Fibroblast of the aortic adventitia (primary cell): ENCODE measurements at regions not wholly inside any gene's neighbourhood (a gene's known extent, or its start where the extent isn't known, plus 50 kb on each side); places are given as distances from the start of the nearest gene placed in this dataset.

Experiments used
- DNase-seq: peaks from one replicate; pipeline ENCODE4 v3.0.0-alpha.2; 2010; ENCODE audit warnings: low read depth
- H3K4me3 ChIP-seq: 2 replicates; pipeline ENCODE4 v1.5.1; 2011; ENCODE audit warnings: low read depth, mild to moderate bottlenecking, control low read depth, low read length, moderate library complexity
- TF ChIP-seq, protein P1 (sequence below): IDR thresholded peaks from 2 replicates; pipeline ENCODE4 v1.5.1; 2011; ENCODE audit warnings: mild to moderate bottlenecking, low read length, control low read depth, inconsistent platforms; ENCODE audit not compliant: insufficient read depth

GRCh38 chr13:48801255-48801654 is 147.5 kb downstream of the CYSLTR2 start:
- H3K4me3 ChIP-seq, result no peak overlapping the region
- DNase-seq, result peak; percentile 45
- TF ChIP-seq, protein P1, sequence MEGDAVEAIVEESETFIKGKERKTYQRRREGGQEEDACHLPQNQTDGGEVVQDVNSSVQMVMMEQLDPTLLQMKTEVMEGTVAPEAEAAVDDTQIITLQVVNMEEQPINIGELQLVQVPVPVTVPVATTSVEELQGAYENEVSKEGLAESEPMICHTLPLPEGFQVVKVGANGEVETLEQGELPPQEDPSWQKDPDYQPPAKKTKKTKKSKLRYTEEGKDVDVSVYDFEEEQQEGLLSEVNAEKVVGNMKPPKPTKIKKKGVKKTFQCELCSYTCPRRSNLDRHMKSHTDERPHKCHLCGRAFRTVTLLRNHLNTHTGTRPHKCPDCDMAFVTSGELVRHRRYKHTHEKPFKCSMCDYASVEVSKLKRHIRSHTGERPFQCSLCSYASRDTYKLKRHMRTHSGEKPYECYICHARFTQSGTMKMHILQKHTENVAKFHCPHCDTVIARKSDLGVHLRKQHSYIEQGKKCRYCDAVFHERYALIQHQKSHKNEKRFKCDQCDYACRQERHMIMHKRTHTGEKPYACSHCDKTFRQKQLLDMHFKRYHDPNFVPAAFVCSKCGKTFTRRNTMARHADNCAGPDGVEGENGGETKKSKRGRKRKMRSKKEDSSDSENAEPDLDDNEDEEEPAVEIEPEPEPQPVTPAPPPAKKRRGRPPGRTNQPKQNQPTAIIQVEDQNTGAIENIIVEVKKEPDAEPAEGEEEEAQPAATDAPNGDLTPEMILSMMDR, result no peak

- TF ChIP-seq, protein P1, result no peak
- no peak for DNase-seq
- no peak overlapping the region for H3K4me3 ChIP-seq
Measured at GRCh38 chr13:48804821-48805601, 151.3 kb downstream of the CYSLTR2 start.

DNA sequence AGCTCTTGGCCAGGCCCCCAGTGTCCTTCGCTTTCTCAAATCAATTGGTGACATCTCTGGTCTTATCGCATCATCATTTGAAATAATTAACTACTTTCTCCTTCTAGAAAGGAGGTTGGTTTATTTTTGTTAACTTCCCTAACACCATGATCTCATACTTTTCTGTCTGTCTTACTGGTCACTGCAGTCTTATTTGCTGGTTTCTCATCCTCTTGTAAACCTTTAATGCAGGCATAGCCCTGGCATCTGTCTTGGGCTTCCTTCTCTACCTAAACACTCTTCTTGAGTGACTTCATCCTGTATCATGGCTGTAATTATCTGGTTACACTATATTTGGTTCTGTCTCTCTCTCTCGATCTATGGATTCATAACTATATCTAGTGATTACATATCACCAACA is 152.8 kb downstream of the CYSLTR2 start:
- no peak overlapping the region for H3K4me3 ChIP-seq
- DNase-seq, result no peak
- TF ChIP-seq, protein P1, result no peak

DNA sequence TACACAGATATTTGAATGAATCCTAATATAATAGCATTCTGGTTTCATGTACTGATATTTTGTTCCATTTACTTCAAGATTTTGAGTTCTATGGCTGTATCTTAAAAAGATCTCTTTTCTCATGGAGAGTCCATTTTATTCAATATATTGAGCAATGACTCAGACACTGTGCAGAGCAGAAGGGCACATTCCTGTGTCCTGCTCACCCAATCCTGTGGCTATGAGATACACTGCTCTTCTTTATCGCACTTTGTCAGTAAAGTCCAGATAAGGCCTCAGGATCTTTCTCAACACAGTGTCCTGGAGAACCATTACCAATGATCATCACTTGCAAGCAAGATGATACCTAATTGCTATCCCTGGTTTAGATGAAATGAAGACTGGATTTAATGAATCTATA is 155.0 kb downstream of the CYSLTR2 start:
- DNase-seq, result peak; percentile 26
- no peak overlapping the region for H3K4me3 ChIP-seq
- TF ChIP-seq, protein P1, result no peak

- H3K4me3 ChIP-seq, result no peak overlapping the region
- no peak for DNase-seq
- TF ChIP-seq, protein P1, result no peak
Measured at GRCh38 chr13:48810013-48810412, 156.3 kb downstream of the CYSLTR2 start.

DNA sequence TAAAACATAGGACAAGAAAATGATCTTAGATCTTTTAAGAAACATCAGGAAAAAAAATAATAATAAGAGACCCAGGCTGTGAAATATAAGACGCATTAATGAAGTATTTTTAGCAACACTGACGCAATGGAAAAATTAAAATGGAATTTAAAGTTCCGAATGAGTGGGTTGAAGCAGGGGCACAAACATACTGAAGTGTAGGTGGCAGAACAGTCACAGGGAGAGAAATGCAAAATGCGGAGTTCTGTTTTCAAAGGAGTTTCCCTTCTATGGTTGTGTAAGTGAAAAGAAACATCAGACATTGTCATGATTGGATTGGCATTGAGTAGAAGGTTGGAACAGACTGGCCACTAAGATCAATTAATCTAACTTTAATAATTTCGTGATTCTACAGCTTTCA is 159.8 kb downstream of the CYSLTR2 start:
- TF ChIP-seq, protein P1, result no peak
- no peak overlapping the region for H3K4me3 ChIP-seq
- no peak for DNase-seq

- no peak for DNase-seq
- no peak overlapping the region for H3K4me3 ChIP-seq
- TF ChIP-seq, protein P1, result no peak
Measured at GRCh38 chr13:48816700-48817099, 159.0 kb upstream of the FNDC3A start.
